K562 (cell line): ENCODE measurements at regions not wholly inside any gene's neighbourhood (a gene's known extent, or its start where the extent isn't known, plus 50 kb on each side); places are given as distances from the start of the nearest gene placed in this dataset.

ENCODE experiments used
- ATAC-seq: fragments of 200-7000 bp; cut with Tn5 transposase; 3 replicates; pipeline ENCODE4 v1.9.1; 2020; ENCODE audit warnings: moderate library complexity
- BruUV-seq: library from RNA; stranded (reverse); fragments of 400-500 nt; replicated peaks from 2 replicates; lab custom pipeline; 2021; lab: Mats Ljungman, UMichigan
- CTCF ChIA-PET: fragments of 300-600 bp; formaldehyde crosslinking; extraction: SDS; loops from one replicate; lab custom pipeline; 2021; ENCODE audit warnings: low intra/inter-chr PET ratio; lab: Yijun Ruan, JAX
- POLR2A ChIA-PET: fragments of 300-600, 350-650 bp; sonication (Branson Sonifier 250); formaldehyde crosslinking; extraction: SDS; loops from one replicate; lab custom pipeline; 2021; ENCODE audit warnings: antibody characterized with exemption, inconsistent platforms; lab: Yijun Ruan, JAX
- DNase-seq, 4 experiments: peaks; one replicate each; pipeline versions ENCODE4 v3.0.0 to v3.0.0-alpha.2; 2011 to 2018; ENCODE audit warnings: low spot score in 3 of 4, mixed read lengths in 3 of 4; ENCODE audit errors: extremely low read depth in 1 of 4
- FAIRE-seq: peaks from 2 replicates; lab custom pipeline; 2011; peaks lifted over from hg19 to GRCh38; lab: Jason Lieb, UNC
- H2AFZ ChIP-seq: 2 replicates; pipeline ENCODE4 v1.6.0; 2011; ENCODE audit warnings: low read depth, low read length, control low read depth, inconsistent platforms
- H3K27ac ChIP-seq: fragments of 200-600 bp; 3 replicates; pipeline ENCODE4 v1.8.0; 2011; ENCODE audit warnings: low read depth, mild to moderate bottlenecking, control low read depth, inconsistent platforms, low read length, moderate library complexity, mixed read lengths; ENCODE audit errors: extremely low read depth
- H3K27me3 ChIP-seq, 2 experiments: fragments of 300-600 bp in 1 of 2; 2 replicates in 1 of 2; 3 replicates in 1 of 2; pipeline versions ENCODE4 v1.6.0 to v1.8.0; 2011; ENCODE audit warnings: inconsistent platforms in 2 of 2, low read length in 2 of 2, mild to moderate bottlenecking in 1 of 2, mixed read lengths in 1 of 2, moderate library complexity in 1 of 2; ENCODE audit not compliant: control insufficient read depth in 2 of 2, insufficient read depth in 2 of 2
- H3K36me3 ChIP-seq: fragments of 300-600 bp; 3 replicates; pipeline ENCODE4 v1.8.0; 2011; ENCODE audit warnings: mild to moderate bottlenecking, low read length, inconsistent platforms; ENCODE audit not compliant: control insufficient read depth, insufficient read depth
- H3K4me1 ChIP-seq, 2 experiments: fragments of 200-600 bp in 1 of 2; replicated peaks in 1 of 2; 2 replicates in 1 of 2; 3 replicates in 1 of 2; pipeline versions ENCODE4 v1.5.1 to v1.8.0; 2011; ENCODE audit warnings: inconsistent platforms in 2 of 2, low read length in 2 of 2, mild to moderate bottlenecking in 1 of 2, mixed read lengths in 1 of 2, moderate library complexity in 1 of 2; ENCODE audit not compliant: control insufficient read depth in 2 of 2, insufficient read depth in 2 of 2
- H3K4me2 ChIP-seq: 2 replicates; pipeline ENCODE4 v1.6.1; 2011; ENCODE audit warnings: low read length, control low read depth, inconsistent platforms, mixed read lengths; ENCODE audit not compliant: insufficient read depth
- H3K4me3 ChIP-seq: fragments of 200-600 bp; sonication (generic), shearing (Covaris generic); 2 replicates; pipeline ENCODE4 v1.5.1; 2016; ENCODE audit warnings: control low read depth, inconsistent platforms
- H3K79me2 ChIP-seq: fragments of 200-600 bp; 3 replicates; pipeline ENCODE4 v1.8.0; 2011; ENCODE audit warnings: low read length, inconsistent platforms; ENCODE audit not compliant: control insufficient read depth, insufficient read depth
- H3K9ac ChIP-seq, 2 experiments: 2 replicates each; pipeline versions ENCODE4 v1.6.0 to v1.6.1; 2011; ENCODE audit warnings: low read depth in 2 of 2, low read length in 2 of 2, control low read depth in 1 of 2, inconsistent platforms in 1 of 2, mild to moderate bottlenecking in 1 of 2, mixed read lengths in 1 of 2; ENCODE audit not compliant: insufficient read depth in 1 of 2
- H3K9me1 ChIP-seq: one replicate; pipeline ENCODE4 v1.6.0; 2011; ENCODE audit warnings: inconsistent platforms, mild to moderate bottlenecking, low read length, moderate library complexity; ENCODE audit not compliant: control insufficient read depth, insufficient read depth
- H3K9me3 ChIP-seq: replicated peaks from 2 replicates; pipeline ENCODE4 v1.5.1; 2011; ENCODE audit warnings: low read depth, low read length, inconsistent platforms; ENCODE audit not compliant: control insufficient read depth, insufficient read depth
- H4K20me1 ChIP-seq: replicated peaks from 2 replicates; pipeline ENCODE4 v1.6.1; 2011; ENCODE audit warnings: low read length, inconsistent platforms, mixed read lengths; ENCODE audit not compliant: control insufficient read depth, insufficient read depth
- DPF2 ChIP-seq: fragments of 450-650 bp; IDR thresholded peaks from 2 replicates; pipeline ENCODE4 v1.6.1; 2016
- HNRNPUL1 ChIP-seq: fragments of 200-400 bp; formaldehyde crosslinking; IDR thresholded peaks from 2 replicates; pipeline ENCODE4 v1.6.1; 2017; ENCODE audit warnings: low read length
- MED1 ChIP-seq: sonication (generic); formaldehyde crosslinking; IDR thresholded peaks from 2 replicates; pipeline ENCODE4 v1.8.1; 2023; ENCODE audit warnings: missing genetic modification reagents, borderline replicate concordance
- POLR2AphosphoS2 ChIP-seq: IDR thresholded peaks from 2 replicates; pipeline ENCODE4 v1.6.1; 2012; ENCODE audit warnings: low read length, improper control_type of control experiment
- ZNF3 ChIP-seq: fragments of 250-450 bp; sonication (Bioruptor Pico); IDR thresholded peaks from 2 replicates; pipeline ENCODE4 v1.5.0; 2021; ENCODE audit warnings: mild to moderate bottlenecking, moderate library complexity
- WGBS: fragments of 100-300 bp; shearing (Covaris generic); methylation state at CpG from one replicate; pipeline ENCODE4 v1.1.6; 2016; ENCODE audit warnings: low coverage, mixed read lengths; ENCODE audit not compliant: insufficient coverage; ENCODE audit errors: missing lambda C conversion rate; 5-methylcytosine and 5-hydroxymethylcytosine counted together
- in situ Hi-C: fragments of 300-500 bp; cut with MboI; formaldehyde crosslinking; loops from 4 replicates; pipeline ENCODE4 v1.15.0; 2018; ENCODE audit warnings: inconsistent platforms, mixed read lengths
- intact Hi-C: fragments of 100-400 bp; cut with micrococcal nuclease; formaldehyde crosslinking; loops from 2 replicates; pipeline ENCODE4 v1.14.2; 2022
- TF ChIP-seq, protein P1 (sequence below), 2 experiments: fragments of 450-650 bp in 1 of 2; sonication (generic) in 1 of 2; formaldehyde crosslinking in 1 of 2; IDR thresholded peaks in 1 of 2; conservative IDR thresholded peaks in 1 of 2; 2 replicates each; pipeline versions ENCODE4 v1.6.1 to v1.8.1; 2016 to 2023; ENCODE audit warnings: mild to moderate bottlenecking in 2 of 2, moderate library complexity in 2 of 2, inconsistent platforms in 1 of 2, missing genetic modification reagents in 1 of 2

DNA sequence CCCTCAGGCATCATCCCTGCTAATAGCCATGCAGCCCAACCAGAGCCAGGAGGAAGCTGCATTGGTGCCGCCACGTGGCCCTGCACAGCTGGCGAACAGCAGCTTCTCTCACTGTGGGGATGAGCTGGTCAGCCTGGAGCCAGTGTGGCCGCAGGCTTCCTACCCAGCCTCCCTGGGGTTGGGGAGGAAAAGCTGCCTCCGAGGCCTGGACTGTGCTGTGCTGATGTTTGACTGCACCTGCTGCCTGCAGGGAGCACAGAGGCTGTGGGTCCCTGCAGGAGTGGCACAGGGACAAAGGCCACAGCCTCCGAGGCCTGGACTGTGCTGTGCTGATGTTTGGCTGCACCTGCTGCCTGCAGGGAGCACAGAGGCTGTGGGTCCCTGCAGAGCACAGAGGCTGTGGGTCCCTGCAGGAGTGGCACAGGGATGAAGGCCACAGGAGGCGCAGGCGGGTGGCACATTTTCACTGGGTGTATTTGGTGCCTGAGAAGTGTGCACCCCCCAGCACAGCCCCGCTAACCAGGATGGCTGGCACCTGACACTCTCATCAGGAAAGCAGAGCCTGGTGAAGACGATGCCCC is 83.9 kb downstream of the DLL1 start:
- Histone ChIP-seq H2AFZ (no peak overlapping the region), H3K4me2 (no peak overlapping the region), H3K36me3 (no peaks in the 10 kb centered on the region), H3K4me3 (no peak overlapping the region), H3K9me1 (no peaks in the 10 kb centered on the region), H3K79me2 (no peaks in the 10 kb centered on the region), H3K4me1 (no peaks in the 10 kb centered on the region), H3K9me3 (no peaks in the 10 kb centered on the region), H4K20me1 (no peaks in the 10 kb centered on the region), H3K27me3 (peaks cover 30 to 51% of the 10 kb centered on the region in 2 experiments; a peak in 4 of 5 replicates)
- POLR2A ChIA-PET, result no interaction called here
- in situ Hi-C loops (no loop called here), intact Hi-C loops (no loop called here)
- CTCF ChIA-PET, result no interaction called here
- no peak for DNase-seq
- ATAC-seq, result no peak
- TF ChIP-seq DPF2, result no peak
- TF ChIP-seq, protein P1, sequence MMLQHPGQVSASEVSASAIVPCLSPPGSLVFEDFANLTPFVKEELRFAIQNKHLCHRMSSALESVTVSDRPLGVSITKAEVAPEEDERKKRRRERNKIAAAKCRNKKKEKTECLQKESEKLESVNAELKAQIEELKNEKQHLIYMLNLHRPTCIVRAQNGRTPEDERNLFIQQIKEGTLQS (IDR thresholded peaks at IDR 0.05), result no peak
- TF ChIP-seq, protein P1 (CRISPR knock-in tag; conservative IDR thresholded peaks at IDR 0.05), result no peak
- TF ChIP-seq POLR2AphosphoS2, result no peak
- no peak for TF ChIP-seq ZNF3 (CRISPR knock-in tag)
- no peak for TF ChIP-seq HNRNPUL1
- TF ChIP-seq MED1 (CRISPR knock-in tag), result no peak
- TF ChIP-seq, all 486 proteins: peak for 0
- no peak overlapping the region for H3K27ac ChIP-seq
- WGBS, result 3% methylated on average over 10 of the region's 10 CpGs
- no TSS peak for BruUV-seq
- H3K9ac ChIP-seq, result no peak overlapping the region
- no peak for FAIRE-seq
